ENCODE measurements at regions not wholly inside any gene's neighbourhood (a gene's known extent, or its start where the extent isn't known, plus 50 kb on each side); places are given as distances from the start of the nearest gene placed in this dataset.

DNA sequence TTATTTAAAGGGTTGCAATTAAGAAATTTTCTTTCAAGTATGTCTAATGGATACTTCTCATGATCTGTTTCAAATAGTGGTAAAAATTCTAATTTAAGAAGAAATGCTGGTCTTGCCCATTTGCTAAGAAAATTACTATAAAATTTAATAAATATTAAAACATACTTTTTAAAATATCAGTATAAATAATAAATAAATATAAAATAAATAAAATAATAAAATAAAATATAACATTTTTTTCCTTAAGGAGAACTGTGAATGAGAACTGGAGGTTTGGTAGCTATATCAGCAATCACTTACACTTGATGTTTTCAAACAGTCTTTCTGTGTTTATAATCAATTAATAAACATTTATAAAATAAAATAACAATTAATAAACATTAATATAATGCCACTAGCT is 266.1 kb downstream of the HGF start:
- TF ChIP-seq, protein P1, sequence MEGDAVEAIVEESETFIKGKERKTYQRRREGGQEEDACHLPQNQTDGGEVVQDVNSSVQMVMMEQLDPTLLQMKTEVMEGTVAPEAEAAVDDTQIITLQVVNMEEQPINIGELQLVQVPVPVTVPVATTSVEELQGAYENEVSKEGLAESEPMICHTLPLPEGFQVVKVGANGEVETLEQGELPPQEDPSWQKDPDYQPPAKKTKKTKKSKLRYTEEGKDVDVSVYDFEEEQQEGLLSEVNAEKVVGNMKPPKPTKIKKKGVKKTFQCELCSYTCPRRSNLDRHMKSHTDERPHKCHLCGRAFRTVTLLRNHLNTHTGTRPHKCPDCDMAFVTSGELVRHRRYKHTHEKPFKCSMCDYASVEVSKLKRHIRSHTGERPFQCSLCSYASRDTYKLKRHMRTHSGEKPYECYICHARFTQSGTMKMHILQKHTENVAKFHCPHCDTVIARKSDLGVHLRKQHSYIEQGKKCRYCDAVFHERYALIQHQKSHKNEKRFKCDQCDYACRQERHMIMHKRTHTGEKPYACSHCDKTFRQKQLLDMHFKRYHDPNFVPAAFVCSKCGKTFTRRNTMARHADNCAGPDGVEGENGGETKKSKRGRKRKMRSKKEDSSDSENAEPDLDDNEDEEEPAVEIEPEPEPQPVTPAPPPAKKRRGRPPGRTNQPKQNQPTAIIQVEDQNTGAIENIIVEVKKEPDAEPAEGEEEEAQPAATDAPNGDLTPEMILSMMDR (IDR thresholded peaks at IDR 0.05): no peak
- no peak for TF ChIP-seq POLR2A (IDR thresholded peaks at IDR 0.05)

All from thyroid gland (tissue), 4 donors.